ENCODE measurements at regions not wholly inside any gene's neighbourhood (a gene's known extent, or its start where the extent isn't known, plus 50 kb on each side); places are given as distances from the start of the nearest gene placed in this dataset.
"Not testable (repeated sequence)": the region's sequence is repeated elsewhere in the genome, so short reads cannot be mapped to it uniquely, and the experiment has no call there.

- no peak overlapping the region for H3K27ac ChIP-seq (ENCODE audit: low read depth, low read length)
- WGBS, result 94% methylated on average over 4 of the region's 4 CpGs
- H3K4me1 ChIP-seq (ENCODE audit: insufficient read depth, low read length), result no peaks in the 10 kb centered on the region
- no peaks in the 10 kb centered on the region for H3K27me3 ChIP-seq (ENCODE audit: insufficient read depth, low read length)
- no peak overlapping the region for H3K4me3 ChIP-seq (ENCODE audit: low read length)
- H3K9me3 ChIP-seq (ENCODE audit: insufficient read depth, low read depth, low read length), result no peaks in the 10 kb centered on the region
- no peaks in the 10 kb centered on the region for H3K36me3 ChIP-seq (ENCODE audit: insufficient read depth, low read length)
- no peak overlapping the region for H3K9ac ChIP-seq (ENCODE audit: low read depth, low read length)
These were observed 257.8 kb upstream of the GALNT5 start for GRCh38 chr2:156999661-157000060.

GRCh38 chr2:157004789-157005188 lies 252.7 kb upstream of the GALNT5 start:
- H3K36me3 ChIP-seq (ENCODE audit: insufficient read depth, low read length), result no peaks in the 10 kb centered on the region
- no peaks in the 10 kb centered on the region for H3K27me3 ChIP-seq (ENCODE audit: insufficient read depth, low read length)
- no peak overlapping the region for H3K9ac ChIP-seq (ENCODE audit: low read depth, low read length)
- no peak overlapping the region for H3K27ac ChIP-seq (ENCODE audit: low read depth, low read length)
- H3K4me1 ChIP-seq (ENCODE audit: insufficient read depth, low read length), result no peaks in the 10 kb centered on the region
- no peak overlapping the region for H3K4me3 ChIP-seq (ENCODE audit: low read length)
- 92% methylated on average over 2 of the region's 2 CpGs for WGBS
- no peaks in the 10 kb centered on the region for H3K9me3 ChIP-seq (ENCODE audit: insufficient read depth, low read depth, low read length)

- no peak overlapping the region for H3K27ac ChIP-seq (ENCODE audit: low read depth, low read length)
- no peak overlapping the region for H3K4me3 ChIP-seq (ENCODE audit: low read length)
- H3K27me3 ChIP-seq (ENCODE audit: insufficient read depth, low read length), result no peaks in the 10 kb centered on the region
- no peaks in the 10 kb centered on the region for H3K36me3 ChIP-seq (ENCODE audit: insufficient read depth, low read length)
- no peaks in the 10 kb centered on the region for H3K9me3 ChIP-seq (ENCODE audit: insufficient read depth, low read depth, low read length)
- 96% methylated on average over 3 of the region's 6 CpGs for WGBS
- H3K4me1 ChIP-seq (ENCODE audit: insufficient read depth, low read length), result no peaks in the 10 kb centered on the region
- no peak overlapping the region for H3K9ac ChIP-seq (ENCODE audit: low read depth, low read length)
These were observed 242.4 kb upstream of the GALNT5 start for GRCh38 chr2:157015015-157015575.

GRCh38 chr2:157023264-157023663 lies 234.2 kb upstream of the GALNT5 start:
- not testable (repeated sequence) for H3K27me3 ChIP-seq (ENCODE audit: insufficient read depth, low read length); H3K4me3 ChIP-seq (ENCODE audit: low read length); H3K4me1 ChIP-seq (ENCODE audit: insufficient read depth, low read length); H3K36me3 ChIP-seq (ENCODE audit: insufficient read depth, low read length); H3K9me3 ChIP-seq (ENCODE audit: insufficient read depth, low read depth, low read length); H3K27ac ChIP-seq (ENCODE audit: low read depth, low read length); H3K9ac ChIP-seq (ENCODE audit: low read depth, low read length)
- 82% methylated on average over 1 of the region's 1 CpG for WGBS

- H3K27ac ChIP-seq (ENCODE audit: low read depth, low read length), result no peak overlapping the region
- H3K9me3 ChIP-seq (ENCODE audit: insufficient read depth, low read depth, low read length), result peaks cover 8% of the 10 kb centered on the region
- H3K27me3 ChIP-seq (ENCODE audit: insufficient read depth, low read length), result no peaks in the 10 kb centered on the region
- 91% methylated on average over 5 of the region's 5 CpGs for WGBS
- no peaks in the 10 kb centered on the region for H3K36me3 ChIP-seq (ENCODE audit: insufficient read depth, low read length)
- H3K4me3 ChIP-seq (ENCODE audit: low read length), result no peak overlapping the region
- no peaks in the 10 kb centered on the region for H3K4me1 ChIP-seq (ENCODE audit: insufficient read depth, low read length)
- no peak overlapping the region for H3K9ac ChIP-seq (ENCODE audit: low read depth, low read length)
These were observed 233.4 kb upstream of the GALNT5 start for GRCh38 chr2:157024129-157024528.

GRCh38 chr2:157032017-157032416 lies 225.5 kb upstream of the GALNT5 start:
- Histone ChIP-seq H3K9me3 (ENCODE audit: insufficient read depth, low read depth, low read length) (no peaks in the 10 kb centered on the region), H3K27ac (ENCODE audit: low read depth, low read length) (no peak overlapping the region), H3K27me3 (ENCODE audit: insufficient read depth, low read length) (no peaks in the 10 kb centered on the region), H3K9ac (ENCODE audit: low read depth, low read length) (no peak overlapping the region), H3K4me3 (ENCODE audit: low read length) (no peak overlapping the region), H3K36me3 (ENCODE audit: insufficient read depth, low read length) (no peaks in the 10 kb centered on the region), H3K4me1 (ENCODE audit: insufficient read depth, low read length) (no peaks in the 10 kb centered on the region)
- WGBS, result 96% methylated on average over 2 of the region's 2 CpGs

GRCh38 chr2:157036726-157037125 lies 220.8 kb upstream of the GALNT5 start:
- WGBS, result 93% methylated on average over 1 of the region's 2 CpGs
- Histone ChIP-seq H3K9ac (ENCODE audit: low read depth, low read length) (no peak overlapping the region), H3K36me3 (ENCODE audit: insufficient read depth, low read length) (no peaks in the 10 kb centered on the region), H3K9me3 (ENCODE audit: insufficient read depth, low read depth, low read length) (no peaks in the 10 kb centered on the region), H3K4me1 (ENCODE audit: insufficient read depth, low read length) (no peaks in the 10 kb centered on the region), H3K27ac (ENCODE audit: low read depth, low read length) (no peak overlapping the region), H3K27me3 (ENCODE audit: insufficient read depth, low read length) (no peaks in the 10 kb centered on the region), H3K4me3 (ENCODE audit: low read length) (no peak overlapping the region)

GRCh38 chr2:157043786-157044185 lies 213.7 kb upstream of the GALNT5 start:
- no peaks in the 10 kb centered on the region for H3K36me3 ChIP-seq (ENCODE audit: insufficient read depth, low read length)
- H3K27me3 ChIP-seq (ENCODE audit: insufficient read depth, low read length), result no peaks in the 10 kb centered on the region

GRCh38 chr2:157046396-157046795 lies 211.1 kb upstream of the GALNT5 start:
- Histone ChIP-seq H3K4me3 (ENCODE audit: low read length) (no peak overlapping the region), H3K9me3 (ENCODE audit: insufficient read depth, low read depth, low read length) (no peaks in the 10 kb centered on the region), H3K36me3 (ENCODE audit: insufficient read depth, low read length) (no peaks in the 10 kb centered on the region), H3K27ac (ENCODE audit: low read depth, low read length) (no peak overlapping the region), H3K4me1 (ENCODE audit: insufficient read depth, low read length) (no peaks in the 10 kb centered on the region), H3K27me3 (ENCODE audit: insufficient read depth, low read length) (no peaks in the 10 kb centered on the region), H3K9ac (ENCODE audit: low read depth, low read length) (no peak overlapping the region)
- WGBS, result 100% methylated on average over 1 of the region's 1 CpG

More at GRCh38 chr2:157043786-157044185, 213.7 kb upstream of the GALNT5 start:
- Histone ChIP-seq H3K27ac (ENCODE audit: low read depth, low read length) (no peak overlapping the region), H3K4me1 (ENCODE audit: insufficient read depth, low read length) (no peaks in the 10 kb centered on the region), H3K9ac (ENCODE audit: low read depth, low read length) (no peak overlapping the region), H3K9me3 (ENCODE audit: insufficient read depth, low read depth, low read length) (no peaks in the 10 kb centered on the region), H3K4me3 (ENCODE audit: low read length) (no peak overlapping the region)
- WGBS, result no CpG with 5 or more reads among the region's 1 CpG

GRCh38 chr2:157052685-157053224 lies 204.8 kb upstream of the GALNT5 start:
- H3K36me3 ChIP-seq (ENCODE audit: insufficient read depth, low read length), result no peaks in the 10 kb centered on the region
- WGBS, result 92% methylated on average over 5 of the region's 5 CpGs
- no peaks in the 10 kb centered on the region for H3K9me3 ChIP-seq (ENCODE audit: insufficient read depth, low read depth, low read length)
- H3K4me1 ChIP-seq (ENCODE audit: insufficient read depth, low read length), result no peaks in the 10 kb centered on the region
- no peak overlapping the region for H3K9ac ChIP-seq (ENCODE audit: low read depth, low read length)
- no peak overlapping the region for H3K4me3 ChIP-seq (ENCODE audit: low read length)
- no peaks in the 10 kb centered on the region for H3K27me3 ChIP-seq (ENCODE audit: insufficient read depth, low read length)
- no peak overlapping the region for H3K27ac ChIP-seq (ENCODE audit: low read depth, low read length)

GRCh38 chr2:157053876-157054275 lies 203.6 kb upstream of the GALNT5 start:
- Histone ChIP-seq H3K27ac (ENCODE audit: low read depth, low read length) (no peak overlapping the region), H3K4me1 (ENCODE audit: insufficient read depth, low read length) (no peaks in the 10 kb centered on the region), H3K9me3 (ENCODE audit: insufficient read depth, low read depth, low read length) (no peaks in the 10 kb centered on the region), H3K27me3 (ENCODE audit: insufficient read depth, low read length) (no peaks in the 10 kb centered on the region), H3K4me3 (ENCODE audit: low read length) (no peak overlapping the region), H3K9ac (ENCODE audit: low read depth, low read length) (no peak overlapping the region), H3K36me3 (ENCODE audit: insufficient read depth, low read length) (no peaks in the 10 kb centered on the region)
- WGBS, result 89% methylated on average over 1 of the region's 1 CpG

GRCh38 chr2:157055660-157056199 lies 201.8 kb upstream of the GALNT5 start:
- no peak overlapping the region for H3K9ac ChIP-seq (ENCODE audit: low read depth, low read length)
- 75% methylated on average over 1 of the region's 2 CpGs for WGBS
- no peaks in the 10 kb centered on the region for H3K36me3 ChIP-seq (ENCODE audit: insufficient read depth, low read length)
- H3K27ac ChIP-seq (ENCODE audit: low read depth, low read length), result no peak overlapping the region
- H3K9me3 ChIP-seq (ENCODE audit: insufficient read depth, low read depth, low read length), result no peaks in the 10 kb centered on the region
- no peaks in the 10 kb centered on the region for H3K4me1 ChIP-seq (ENCODE audit: insufficient read depth, low read length)
- H3K4me3 ChIP-seq (ENCODE audit: low read length), result no peak overlapping the region
- H3K27me3 ChIP-seq (ENCODE audit: insufficient read depth, low read length), result no peaks in the 10 kb centered on the region

Data from HUES64 (cell line).